Heart right ventricle (tissue), 16 donors: ENCODE measurements at regions not wholly inside any gene's neighbourhood (a gene's known extent, or its start where the extent isn't known, plus 50 kb on each side); places are given as distances from the start of the nearest gene placed in this dataset.
A peak's percentile ranks its signal among the peaks of the same experiment; 100 is the strongest.

Source experiments
- ATAC-seq, 8 donors: fragments of 200-7000 bp; cut with Tn5 transposase; one replicate each; pipeline ENCODE4 v1.9.1; 2020; ENCODE audit warnings: mild to moderate bottlenecking in 8 of 8, moderate library complexity in 8 of 8, moderate number of reproducible peaks in 1 of 8
- DNase-seq, 2 donors: peaks; one replicate each; pipeline ENCODE4 v3.0.0-alpha.2; 2020
- H3K27ac ChIP-seq, 10 donors: fragments of 200-600 bp; sonication (generic) in 2 of 10; one replicate each; pipeline versions ENCODE4 v1.5.0 to v1.8.0; 2020 to 2022; ENCODE audit warnings: mild to moderate bottlenecking in 3 of 10
- H3K27me3 ChIP-seq, 7 donors: fragments of 200-600 bp; one replicate each; pipeline ENCODE4 v1.8.0; 2021 to 2022; ENCODE audit warnings: mild to moderate bottlenecking in 2 of 7
- H3K36me3 ChIP-seq, 9 donors: fragments of 200-600 bp; sonication (generic) in 1 of 9; one replicate each; pipeline versions ENCODE4 v1.5.0 to v1.8.0; 2020 to 2022; ENCODE audit warnings: mild to moderate bottlenecking in 2 of 9
- H3K4me1 ChIP-seq, 9 donors: fragments of 200-600 bp; sonication (generic) in 1 of 9; one replicate each; pipeline versions ENCODE4 v1.5.0 to v1.8.0; 2020 to 2022; ENCODE audit warnings: mild to moderate bottlenecking in 4 of 9
- H3K4me3 ChIP-seq, 10 donors: fragments of 200-600 bp; sonication (generic) in 2 of 10; one replicate each; pipeline versions ENCODE4 v1.5.0 to v1.8.0; 2020 to 2022; ENCODE audit warnings: mild to moderate bottlenecking in 7 of 10, moderate library complexity in 2 of 10
- H3K9me3 ChIP-seq, 11 donors: fragments of 200-600 bp in 10 of 11; sonication (generic) in 2 of 11; one replicate each; pipeline versions ENCODE4 v1.5.0 to v1.8.0; 2013 to 2022; ENCODE audit warnings: mild to moderate bottlenecking in 2 of 11, control low read depth in 1 of 11, moderate library complexity in 1 of 11
- CTCF ChIP-seq, 9 donors: fragments of 200-600 bp; sonication (generic) in 2 of 9; IDR thresholded peaks; one replicate each; pipeline versions ENCODE4 v1.5.0 to v1.8.0; 2021 to 2022; ENCODE audit warnings: antibody characterized with exemption in 9 of 9, mild to moderate bottlenecking in 5 of 9, moderate library complexity in 1 of 9
- WGBS, 2 donors: extraction: QIAGEN DNeasy Blood & Tissue Kit; methylation state at CpG; one replicate each; pipeline ENCODE4 v1.1.7; 2013; ENCODE audit warnings: inconsistent platforms in 1 of 2; 5-methylcytosine and 5-hydroxymethylcytosine counted together
- intact Hi-C, 10 donors: fragments of 100-400 bp; cut with DNase I; formaldehyde crosslinking; loops; one replicate each; pipeline versions ENCODE4 v1.11.1 to v1.14.2; 2022
- donor health status: Arrhythmogenic right ventricular cardiomyopathy.
- donor health status: ischemic (EF 13 %, LVEDD 7.1; RV severe dilation, severe dysfunction).
- donor health status: healthy with polysubstance abuse.
- donor health status: DM: no; HTN: yes; CAD: no.
- donor health status: DM: no; HTN: no; CAD: no.
- donor health status: ischemic (EF 25% LVEDD 6.9; RV normal size, moderate dysfunction).
- donor health status: ischemic (EF 25% LVEDD 5.7; RV mildly dilated, moderate dysfunction).
- donor health status: healthy.
- donor health status: DM: yes; HTN: yes; CAD: no.
- donor health status: Ischemic cardiomyopathy.
- donor health status: ischemic (EF 35%, LVEDD 5.7; RV mildly dilated, moderate dysfunction).
- donor health status: nonischemic (EF 11% LVEDD 7.7; RV severe dilation, severe dysfunction).
- donor health status: DM: yes; HTN: yes; CAD: no.
- donor health status: PGD.
- donor health status: ischemic (EF 29% LVEDD 5.4; RV normal size, mild dysfunction).
- donor health status: nonischemic (EF 23%, LVEDD 6.1; RV moderate dilation, normal function).

DNA sequence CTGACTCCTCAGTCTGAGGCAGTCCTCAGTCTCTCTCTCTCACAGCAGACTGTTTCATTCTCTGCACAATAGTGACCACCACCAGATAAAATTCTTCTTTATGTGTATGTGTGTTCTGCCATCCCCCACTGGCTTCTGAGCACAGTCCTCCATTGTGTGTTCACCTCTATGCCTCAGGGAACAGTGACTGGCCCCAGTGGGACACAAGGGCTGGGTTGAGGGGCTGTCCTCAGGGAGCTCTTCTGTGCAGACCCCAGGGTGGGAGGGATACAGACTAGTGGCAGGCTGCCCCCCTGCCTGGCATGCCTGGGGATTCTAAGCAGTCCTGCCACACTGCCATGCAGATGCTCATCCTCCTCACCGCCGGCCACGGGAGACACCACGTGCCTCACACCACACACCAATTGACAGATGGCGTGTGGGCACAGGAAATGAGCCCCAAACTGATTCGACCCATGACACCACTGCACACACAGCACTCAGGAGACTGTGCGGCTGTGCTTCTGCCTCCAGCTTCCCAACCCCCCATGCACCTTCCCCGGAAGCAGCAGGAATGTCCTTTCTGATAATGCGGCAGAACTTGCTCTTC lies 237.6 kb upstream of the CHRNA7 start:
- Histone ChIP-seq H3K4me1 (no peaks in the 10 kb centered on the region), H3K4me3 (no peak overlapping the region), H3K9me3 (no peaks in the 10 kb centered on the region), H3K27ac (no peak overlapping the region), H3K36me3 (no peaks in the 10 kb centered on the region), H3K27me3 (no peaks in the 10 kb centered on the region)
- intact Hi-C loops: loop anchor here in 1 of 10 donors (10.0 kb wide), 1 partner anchor 62 kb away; no protein-coding TSS in a partner anchor
- 68 to 70% methylated on average over 9 of the region's 9 CpGs for WGBS, 2 donors
- peak in 1 of 8 donors; percentile 17 for ATAC-seq
- DNase-seq: no peak
- no peak for TF ChIP-seq CTCF (IDR thresholded peaks at IDR 0.05)

- Histone ChIP-seq H3K36me3 (no peaks in the 10 kb centered on the region), H3K27ac (peak overlapping the region in 1 of 10 donors; percentile 61), H3K4me1 (peaks cover 0 to 19% (median 4%) of the 10 kb centered on the region in 9 donors), H3K9me3 (no peaks in the 10 kb centered on the region), H3K4me3 (no peak overlapping the region), H3K27me3 (no peaks in the 10 kb centered on the region)
- 63 to 77% methylated on average over 1 of the region's 1 CpG for WGBS, 2 donors
- intact Hi-C loops: loop anchor here in 1 of 10 donors (10.0 kb wide), 1 partner anchor 55 kb away; no protein-coding TSS in a partner anchor
- no peak for TF ChIP-seq CTCF (IDR thresholded peaks at IDR 0.05)
- DNase-seq: no peak
- ATAC-seq: no peak
These were observed 231.0 kb upstream of the CHRNA7 start for GRCh38 chr15:31799319-31799714.

GRCh38 chr15:31799715-31800321 lies 230.5 kb upstream of the CHRNA7 start:
- peak in 1 of 2 donors; percentile 28 for DNase-seq
- 77 to 90% methylated on average over 7 of the region's 7 CpGs for WGBS, 2 donors
- H3K4me3 ChIP-seq: no peak overlapping the region
- peak in 6 of 8 donors; percentile 43 to 90 (median 78) for ATAC-seq
- H3K27me3 ChIP-seq: no peaks in the 10 kb centered on the region
- H3K9me3 ChIP-seq: no peaks in the 10 kb centered on the region
- H3K27ac ChIP-seq: peak overlapping the region in 3 of 10 donors; percentile 31 to 61 (median 32)
- no peak for TF ChIP-seq CTCF (IDR thresholded peaks at IDR 0.05)
- H3K36me3 ChIP-seq: no peaks in the 10 kb centered on the region
- H3K4me1 ChIP-seq: peaks cover 0 to 19% (median 4%) of the 10 kb centered on the region in 9 donors
- intact Hi-C loops: loop anchor here in 1 of 10 donors (10.0 kb wide), 1 partner anchor 55 kb away; no protein-coding TSS in a partner anchor

- Histone ChIP-seq H3K27ac (no peak overlapping the region), H3K27me3 (no peaks in the 10 kb centered on the region), H3K9me3 (no peaks in the 10 kb centered on the region), H3K36me3 (no peaks in the 10 kb centered on the region), H3K4me3 (no peak overlapping the region), H3K4me1 (peaks cover 0 to 28% (median 4%) of the 10 kb centered on the region in 9 donors)
- 63 to 70% methylated on average over 5 of the region's 5 CpGs for WGBS, 2 donors
- intact Hi-C loops: no loop called here
- ATAC-seq (peak in 6 of 8 donors; percentile 30 to 65 (median 48)), DNase-seq (peak; percentile 48 to 65)
- no peak for TF ChIP-seq CTCF (IDR thresholded peaks at IDR 0.05)
These were observed 229.2 kb upstream of the CHRNA7 start for GRCh38 chr15:31801152-31801551.
